ENCODE measurements at regions not wholly inside any gene's neighbourhood (a gene's known extent, or its start where the extent isn't known, plus 50 kb on each side); places are given as distances from the start of the nearest gene placed in this dataset.

- TF ChIP-seq CTCF (conservative IDR thresholded peaks at IDR 0.05 in 1 of 2, IDR thresholded peaks at IDR 0.05 in 1 of 2; ENCODE audit: extremely low read depth in 1 of 2, insufficient read depth in 1 of 2, low read depth in 1 of 2, low read length in 2 of 2), result no peak
- TF ChIP-seq EZH2 (IDR thresholded peaks at IDR 0.05; ENCODE audit: borderline replicate concordance, low read length), result no peak
These were observed 124.8 kb upstream of the NECTIN1 start for GRCh38 chr11:119853581-119854360.
